Right lobe of liver (tissue), 6 donors: ENCODE measurements at regions not wholly inside any gene's neighbourhood (a gene's known extent, or its start where the extent isn't known, plus 50 kb on each side); places are given as distances from the start of the nearest gene placed in this dataset.

Experiments
- ATAC-seq, 4 donors: fragments of 200-7000 bp; cut with Tn5 transposase; one replicate each; pipeline ENCODE4 v1.9.1; 2020; ENCODE audit warnings: mild to moderate bottlenecking in 4 of 4, moderate library complexity in 4 of 4
- DNase-seq, 3 donors: peaks; one replicate each; pipeline ENCODE4 v3.0.0-alpha.2; 2020
- H3K27ac ChIP-seq, 3 donors: fragments of 200-600 bp; one replicate each; pipeline ENCODE4 v1.8.0; 2022
- H3K27me3 ChIP-seq, 2 donors: fragments of 200-600 bp; one replicate each; pipeline ENCODE4 v1.8.0; 2022
- H3K36me3 ChIP-seq, 4 donors: fragments of 200-600 bp; sonication (generic) in 1 of 4; one replicate each; pipeline versions ENCODE4 v1.5.1 to v1.8.0; 2017 to 2022; ENCODE audit warnings: control low read depth in 1 of 4
- H3K4me1 ChIP-seq, 4 donors: fragments of 200-600 bp; sonication (generic) in 1 of 4; one replicate each; pipeline versions ENCODE4 v1.5.1 to v1.8.0; 2017 to 2022; ENCODE audit warnings: control low read depth in 1 of 4
- H3K4me3 ChIP-seq, 3 donors: fragments of 200-600 bp; one replicate each; pipeline ENCODE4 v1.8.0; 2022
- H3K9me3 ChIP-seq, 4 donors: fragments of 200-600 bp; sonication (generic) in 1 of 4; one replicate each; pipeline versions ENCODE4 v1.5.1 to v1.8.0; 2017 to 2022; ENCODE audit warnings: control low read depth in 1 of 4
- POLR2A ChIP-seq: fragments of 450-650 bp; IDR thresholded peaks from one replicate; pipeline ENCODE4 v1.6.1; 2017; ENCODE audit warnings: antibody characterized with exemption, mild to moderate bottlenecking
- WGBS: methylation state at CpG from one replicate; pipeline ENCODE4 v1.1.6; 2018; ENCODE audit warnings: low coverage, low lambda C conversion rate; ENCODE audit not compliant: insufficient coverage; ENCODE audit errors: missing lambda C conversion rate; 5-methylcytosine and 5-hydroxymethylcytosine counted together
- intact Hi-C, 2 donors: fragments of 100-400 bp; cut with DNase I; formaldehyde crosslinking; loops; one replicate each; pipeline versions ENCODE4 v1.11.2 to v1.14.1; 2022
- TF ChIP-seq, protein P1 (sequence below), 4 donors: fragments of 200-600 bp in 3 of 4; fragments of 450-650 bp in 1 of 4; IDR thresholded peaks; one replicate each; pipeline versions ENCODE4 v1.5.1 to v1.8.0; 2016 to 2022; ENCODE audit warnings: antibody characterized with exemption in 4 of 4, mild to moderate bottlenecking in 2 of 4
- donor health status: DM: no; HTN: yes; CAD: no.
- donor health status: DM: no; HTN: no; CAD: no.
- donor health status: DM: no; HTN: no; CAD: no.
- donor health status: DM: no; HTN: yes; CAD: no.
- donor health status: DM: no; HTN: yes; CAD: no.

DNA sequence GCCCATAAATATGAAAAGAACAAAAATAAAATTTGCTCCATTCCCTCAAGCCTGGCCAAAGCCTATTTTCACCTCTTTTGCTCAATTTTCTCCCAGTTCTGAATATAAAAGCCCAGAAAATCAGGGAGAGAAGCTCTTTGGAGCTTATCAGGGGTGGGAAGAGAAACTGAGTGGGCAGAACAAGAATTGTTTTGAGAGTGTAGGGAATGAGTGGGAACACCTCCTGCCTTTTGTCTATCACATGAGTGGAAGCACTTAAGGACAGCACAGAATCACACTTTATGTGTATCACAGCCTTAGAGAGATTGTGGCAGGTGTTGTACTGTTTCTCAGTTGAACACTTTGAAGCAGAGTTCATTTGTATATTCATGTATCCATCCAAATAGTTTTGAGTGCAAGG, 139.2 kb upstream of the HMHB1 start:
- TF ChIP-seq, protein P1, sequence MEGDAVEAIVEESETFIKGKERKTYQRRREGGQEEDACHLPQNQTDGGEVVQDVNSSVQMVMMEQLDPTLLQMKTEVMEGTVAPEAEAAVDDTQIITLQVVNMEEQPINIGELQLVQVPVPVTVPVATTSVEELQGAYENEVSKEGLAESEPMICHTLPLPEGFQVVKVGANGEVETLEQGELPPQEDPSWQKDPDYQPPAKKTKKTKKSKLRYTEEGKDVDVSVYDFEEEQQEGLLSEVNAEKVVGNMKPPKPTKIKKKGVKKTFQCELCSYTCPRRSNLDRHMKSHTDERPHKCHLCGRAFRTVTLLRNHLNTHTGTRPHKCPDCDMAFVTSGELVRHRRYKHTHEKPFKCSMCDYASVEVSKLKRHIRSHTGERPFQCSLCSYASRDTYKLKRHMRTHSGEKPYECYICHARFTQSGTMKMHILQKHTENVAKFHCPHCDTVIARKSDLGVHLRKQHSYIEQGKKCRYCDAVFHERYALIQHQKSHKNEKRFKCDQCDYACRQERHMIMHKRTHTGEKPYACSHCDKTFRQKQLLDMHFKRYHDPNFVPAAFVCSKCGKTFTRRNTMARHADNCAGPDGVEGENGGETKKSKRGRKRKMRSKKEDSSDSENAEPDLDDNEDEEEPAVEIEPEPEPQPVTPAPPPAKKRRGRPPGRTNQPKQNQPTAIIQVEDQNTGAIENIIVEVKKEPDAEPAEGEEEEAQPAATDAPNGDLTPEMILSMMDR (IDR thresholded peaks at IDR 0.05): no peak
- no peak for TF ChIP-seq POLR2A
- intact Hi-C loops: no loop called here
- Histone ChIP-seq H3K27ac (no peak overlapping the region), H3K27me3 (no peaks in the 10 kb centered on the region), H3K4me1 (peaks cover 0 to 9% (median 2%) of the 10 kb centered on the region in 4 donors), H3K4me3 (no peak overlapping the region), H3K36me3 (no peaks in the 10 kb centered on the region), H3K9me3 (no peaks in the 10 kb centered on the region)
- DNase-seq (no peak), ATAC-seq (no peak)

GRCh38 chr5:143671674-143672569, 140.0 kb upstream of the HMHB1 start:
- ATAC-seq: no peak

GRCh38 chr5:143671021-143671420, 140.9 kb upstream of the HMHB1 start:
- WGBS: 78% methylated on average over 5 of the region's 5 CpGs
- no peak overlapping the region for H3K27ac ChIP-seq
- peaks cover 0 to 9% (median 2%) of the 10 kb centered on the region in 4 donors for H3K4me1 ChIP-seq
- ATAC-seq (no peak), DNase-seq (no peak)
- no peaks in the 10 kb centered on the region for H3K27me3 ChIP-seq
- H3K9me3 ChIP-seq: no peaks in the 10 kb centered on the region
- H3K4me3 ChIP-seq: no peak overlapping the region
- TF ChIP-seq, protein P1 (IDR thresholded peaks at IDR 0.05): no peak
- TF ChIP-seq POLR2A: no peak
- intact Hi-C loops: no loop called here
- H3K36me3 ChIP-seq: no peaks in the 10 kb centered on the region

More at GRCh38 chr5:143671674-143672569, 140.0 kb upstream of the HMHB1 start:
- H3K27me3 ChIP-seq: no peaks in the 10 kb centered on the region
- intact Hi-C loops: no loop called here
- no peaks in the 10 kb centered on the region for H3K36me3 ChIP-seq
- DNase-seq: no peak
- no peaks in the 10 kb centered on the region for H3K9me3 ChIP-seq
- no peak overlapping the region for H3K4me3 ChIP-seq
- no peak for TF ChIP-seq POLR2A
- TF ChIP-seq, protein P1 (IDR thresholded peaks at IDR 0.05): no peak
- WGBS: 84% methylated on average over 4 of the region's 5 CpGs
- H3K27ac ChIP-seq: no peak overlapping the region
- peaks cover 0 to 9% (median 2%) of the 10 kb centered on the region in 4 donors for H3K4me1 ChIP-seq

GRCh38 chr5:143665866-143666265, 146.1 kb upstream of the HMHB1 start:
- Histone ChIP-seq H3K36me3 (no peaks in the 10 kb centered on the region), H3K27ac (no peak overlapping the region), H3K9me3 (no peaks in the 10 kb centered on the region), H3K4me1 (no peaks in the 10 kb centered on the region), H3K27me3 (no peaks in the 10 kb centered on the region), H3K4me3 (no peak overlapping the region)
- TF ChIP-seq POLR2A: no peak
- TF ChIP-seq, protein P1 (IDR thresholded peaks at IDR 0.05): no peak
- WGBS: 61% methylated on average over 4 of the region's 4 CpGs
- no peak for ATAC-seq
- intact Hi-C loops: no loop called here
- DNase-seq: no peak
